Mesothelial cell of epicardium (in vitro differentiated cells): ENCODE measurements at regions not wholly inside any gene's neighbourhood (a gene's known extent, or its start where the extent isn't known, plus 50 kb on each side); places are given as distances from the start of the nearest gene placed in this dataset.
"Not testable (repeated sequence)": the region's sequence is repeated elsewhere in the genome, so short reads cannot be mapped to it uniquely, and the experiment has no call there.

ENCODE experiments used
- DNase-seq, 2 experiments: peaks; one replicate each; pipeline ENCODE4 v3.0.0; 2021; ENCODE audit warnings: low spot score in 2 of 2; ENCODE audit not compliant: unreplicated experiment in 2 of 2
- H3K27ac Mint-ChIP-seq: 2 replicates; pipeline ENCODE4 v1.8.0; 2021; ENCODE audit warnings: mixed read lengths
- H3K27me3 Mint-ChIP-seq: 2 replicates; pipeline ENCODE4 v1.8.0; 2021; ENCODE audit warnings: low read depth, mixed read lengths
- H3K36me3 Mint-ChIP-seq: 2 replicates; pipeline ENCODE4 v1.8.0; 2021; ENCODE audit warnings: mixed read lengths
- H3K4me1 Mint-ChIP-seq: 2 replicates; pipeline ENCODE4 v1.8.0; 2021; ENCODE audit warnings: mixed read lengths
- H3K4me3 Mint-ChIP-seq: 2 replicates; pipeline ENCODE4 v1.8.0; 2021; ENCODE audit warnings: mild to moderate bottlenecking, moderate library complexity, mixed read lengths
- H3K9me3 Mint-ChIP-seq: 2 replicates; pipeline ENCODE4 v1.8.0; 2021; ENCODE audit warnings: mixed read lengths
- TF ChIP-seq, protein P1 (sequence below): fragments of 200-600 bp; sonication (generic); IDR thresholded peaks from one replicate; pipeline ENCODE4 v1.5.0; 2021; ENCODE audit warnings: antibody characterized with exemption; ENCODE audit not compliant: unreplicated experiment

DNA sequence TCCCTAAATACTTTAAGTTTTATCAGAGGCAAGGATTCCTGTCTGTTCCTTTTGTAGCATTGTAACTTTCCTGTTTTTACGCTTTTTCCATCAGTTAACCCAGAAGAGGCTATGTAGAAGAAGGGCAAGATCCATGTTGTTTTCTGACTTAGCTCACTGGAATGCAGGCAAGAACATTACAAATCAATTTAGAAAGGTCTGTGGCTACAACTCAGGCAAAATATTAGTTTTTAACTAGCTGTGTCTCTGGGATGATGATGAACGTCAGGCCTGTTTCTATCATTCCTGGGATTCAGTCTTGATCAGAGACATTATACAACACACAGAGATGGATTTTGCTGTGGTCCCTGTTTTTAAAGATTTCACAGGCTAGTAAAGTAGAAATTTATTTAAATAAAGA, 813.0 kb upstream of the POU3F4 start:
- Mint-ChIP-seq H3K4me3 (no peak overlapping the region), H3K4me1 (no peaks in the 10 kb centered on the region), H3K27ac (no peak overlapping the region), H3K36me3 (no peaks in the 10 kb centered on the region), H3K27me3 (no peaks in the 10 kb centered on the region), H3K9me3 (peaks cover 14% of the 10 kb centered on the region)
- no peak for DNase-seq
- TF ChIP-seq, protein P1, sequence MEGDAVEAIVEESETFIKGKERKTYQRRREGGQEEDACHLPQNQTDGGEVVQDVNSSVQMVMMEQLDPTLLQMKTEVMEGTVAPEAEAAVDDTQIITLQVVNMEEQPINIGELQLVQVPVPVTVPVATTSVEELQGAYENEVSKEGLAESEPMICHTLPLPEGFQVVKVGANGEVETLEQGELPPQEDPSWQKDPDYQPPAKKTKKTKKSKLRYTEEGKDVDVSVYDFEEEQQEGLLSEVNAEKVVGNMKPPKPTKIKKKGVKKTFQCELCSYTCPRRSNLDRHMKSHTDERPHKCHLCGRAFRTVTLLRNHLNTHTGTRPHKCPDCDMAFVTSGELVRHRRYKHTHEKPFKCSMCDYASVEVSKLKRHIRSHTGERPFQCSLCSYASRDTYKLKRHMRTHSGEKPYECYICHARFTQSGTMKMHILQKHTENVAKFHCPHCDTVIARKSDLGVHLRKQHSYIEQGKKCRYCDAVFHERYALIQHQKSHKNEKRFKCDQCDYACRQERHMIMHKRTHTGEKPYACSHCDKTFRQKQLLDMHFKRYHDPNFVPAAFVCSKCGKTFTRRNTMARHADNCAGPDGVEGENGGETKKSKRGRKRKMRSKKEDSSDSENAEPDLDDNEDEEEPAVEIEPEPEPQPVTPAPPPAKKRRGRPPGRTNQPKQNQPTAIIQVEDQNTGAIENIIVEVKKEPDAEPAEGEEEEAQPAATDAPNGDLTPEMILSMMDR: no peak

DNA sequence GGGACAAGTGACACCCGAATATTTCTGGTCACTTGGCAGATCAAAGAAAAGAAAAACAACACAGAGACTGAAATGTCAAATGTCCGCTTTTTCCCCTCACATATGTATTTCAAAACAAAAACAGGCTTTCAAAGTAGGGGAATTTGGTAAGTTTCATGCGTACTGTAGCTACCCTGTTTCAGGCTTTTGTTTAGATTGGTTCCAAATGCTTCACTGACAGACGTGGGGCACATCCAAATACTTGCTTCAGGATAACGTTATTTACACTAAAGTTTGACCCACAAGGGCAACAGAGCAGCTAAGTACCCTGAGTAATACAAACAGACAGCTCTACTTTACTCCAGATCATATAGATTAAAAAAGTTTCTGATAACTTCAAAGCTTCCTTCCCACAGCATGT, 804.5 kb upstream of the POU3F4 start:
- Mint-ChIP-seq H3K27ac (no peak overlapping the region), H3K4me3 (no peak overlapping the region), H3K4me1 (peaks cover 2% of the 10 kb centered on the region), H3K27me3 (no peaks in the 10 kb centered on the region), H3K36me3 (no peaks in the 10 kb centered on the region), H3K9me3 (peaks cover 19% of the 10 kb centered on the region)
- TF ChIP-seq, protein P1: no peak
- DNase-seq: no peak

DNA sequence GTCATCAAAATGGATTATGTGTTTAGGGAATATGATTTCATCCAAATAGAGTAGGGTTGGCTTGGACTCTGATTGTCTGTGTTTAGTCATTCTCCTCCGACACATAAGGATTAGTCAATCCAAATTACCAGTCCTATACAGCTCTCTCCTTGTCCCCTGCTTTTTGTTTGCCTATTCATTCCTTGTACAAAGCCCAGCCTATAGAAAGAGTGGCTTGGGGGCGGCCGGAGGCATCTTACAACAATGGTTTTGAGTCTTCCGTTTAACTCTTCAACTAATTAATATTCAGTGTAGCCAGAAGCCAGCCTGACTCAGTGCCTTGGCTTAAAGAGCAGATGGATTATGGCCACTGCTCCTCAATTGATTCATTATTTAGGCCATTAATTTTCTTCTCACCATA, 796.6 kb upstream of the POU3F4 start:
- Mint-ChIP-seq H3K9me3 (peaks cover 8% of the 10 kb centered on the region), H3K4me1 (no peaks in the 10 kb centered on the region)
- TF ChIP-seq, protein P1: no peak

DNA sequence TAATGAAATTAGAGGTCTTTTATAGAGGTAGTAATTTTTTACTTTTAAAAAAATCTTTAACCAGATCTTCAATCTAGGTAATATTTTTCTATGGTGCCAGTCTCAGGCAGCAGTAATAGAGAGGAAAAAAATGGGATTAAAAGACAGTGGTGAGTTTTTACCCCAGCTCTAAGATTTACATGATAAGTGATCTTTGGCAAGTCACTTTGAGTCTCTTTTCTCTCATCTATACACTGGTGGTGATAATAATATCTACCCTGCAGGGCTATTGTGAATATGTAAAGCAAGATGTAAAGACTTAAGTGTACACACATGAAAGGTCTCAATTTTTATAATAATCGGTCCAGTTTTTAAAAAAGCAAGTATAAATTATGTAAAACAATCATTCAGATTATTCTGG, 786.2 kb upstream of the POU3F4 start:
- Mint-ChIP-seq H3K36me3 (no peaks in the 10 kb centered on the region), H3K4me3 (no peak overlapping the region), H3K9me3 (peaks cover 6% of the 10 kb centered on the region), H3K4me1 (no peaks in the 10 kb centered on the region), H3K27me3 (no peaks in the 10 kb centered on the region), H3K27ac (no peak overlapping the region)
- DNase-seq: no peak
- TF ChIP-seq, protein P1: no peak

More for the DNA sequence above, 796.6 kb upstream of the POU3F4 start:
- Mint-ChIP-seq H3K36me3 (no peaks in the 10 kb centered on the region), H3K27me3 (no peaks in the 10 kb centered on the region), H3K4me3 (no peak overlapping the region), H3K27ac (no peak overlapping the region)
- no peak for DNase-seq

DNA sequence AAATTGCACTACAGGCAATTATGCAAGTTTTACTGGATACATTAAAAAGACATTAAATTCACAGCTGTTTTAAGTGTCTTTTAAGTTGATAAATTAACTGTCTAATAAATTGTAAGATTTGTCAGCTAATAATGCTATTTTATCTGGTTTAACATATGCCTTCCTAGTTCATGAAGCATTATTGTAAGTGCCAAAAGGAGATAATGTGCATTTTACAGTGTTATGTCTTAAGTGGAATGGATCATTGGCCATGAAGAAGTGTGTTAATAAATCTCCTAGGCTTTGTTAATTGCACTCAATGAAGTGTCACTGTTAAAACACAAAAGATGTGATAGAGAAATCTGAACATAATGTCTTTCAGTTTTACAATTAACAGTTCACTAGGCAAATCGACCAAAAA, 784.3 kb upstream of the POU3F4 start:
- Mint-ChIP-seq H3K4me3 (no peak overlapping the region), H3K4me1 (no peaks in the 10 kb centered on the region), H3K9me3 (peaks cover 5% of the 10 kb centered on the region), H3K27ac (no peak overlapping the region), H3K27me3 (no peaks in the 10 kb centered on the region), H3K36me3 (no peaks in the 10 kb centered on the region)
- DNase-seq: no peak
- TF ChIP-seq, protein P1: no peak

DNA sequence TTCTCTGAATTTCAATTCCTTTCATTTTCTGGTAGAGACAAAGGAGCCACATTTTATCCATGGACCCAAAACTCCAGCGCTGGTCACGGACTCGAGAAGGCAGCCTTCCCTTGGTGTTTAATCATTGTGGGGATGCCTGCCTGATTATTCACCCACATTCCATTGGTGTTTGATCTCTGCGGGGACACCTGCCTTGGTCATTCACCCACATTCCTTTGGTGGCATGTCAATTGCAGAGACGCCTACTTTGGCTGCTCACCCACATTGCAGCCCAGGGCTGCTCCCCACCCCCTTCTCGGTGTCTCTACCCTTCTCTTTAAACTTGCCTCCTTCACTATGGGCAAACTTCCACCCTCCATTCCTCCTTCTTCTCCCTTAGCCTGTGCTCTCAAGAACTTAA, 780.7 kb upstream of the POU3F4 start:
- H3K27ac Mint-ChIP-seq, H3K9me3 Mint-ChIP-seq, H3K36me3 Mint-ChIP-seq, H3K4me1 Mint-ChIP-seq, H3K4me3 Mint-ChIP-seq, H3K27me3 Mint-ChIP-seq, DNase-seq: not testable (repeated sequence)
